ENCODE measurements at regions not wholly inside any gene's neighbourhood (a gene's known extent, or its start where the extent isn't known, plus 50 kb on each side); places are given as distances from the start of the nearest gene placed in this dataset.
"Not testable (repeated sequence)": the region's sequence is repeated elsewhere in the genome, so short reads cannot be mapped to it uniquely, and the experiment has no call there.

- no peak for DNase-seq (ENCODE audit: low spot score)
Measured at GRCh38 chr6:113351173-113351834, 505.8 kb upstream of the MARCKS start.

- DNase-seq (ENCODE audit: low spot score) = no peak
Measured at GRCh38 chr6:113352029-113352801, 504.9 kb upstream of the MARCKS start.

- no peak for DNase-seq (ENCODE audit: low spot score)
Measured at GRCh38 chr6:113352831-113353230, 504.3 kb upstream of the MARCKS start.

GRCh38 chr6:113353392-113353791, 503.8 kb upstream of the MARCKS start:
- no peak for DNase-seq (ENCODE audit: low spot score)

GRCh38 chr6:113354204-113354895, 502.8 kb upstream of the MARCKS start:
- DNase-seq (ENCODE audit: low spot score) = no peak

DNA sequence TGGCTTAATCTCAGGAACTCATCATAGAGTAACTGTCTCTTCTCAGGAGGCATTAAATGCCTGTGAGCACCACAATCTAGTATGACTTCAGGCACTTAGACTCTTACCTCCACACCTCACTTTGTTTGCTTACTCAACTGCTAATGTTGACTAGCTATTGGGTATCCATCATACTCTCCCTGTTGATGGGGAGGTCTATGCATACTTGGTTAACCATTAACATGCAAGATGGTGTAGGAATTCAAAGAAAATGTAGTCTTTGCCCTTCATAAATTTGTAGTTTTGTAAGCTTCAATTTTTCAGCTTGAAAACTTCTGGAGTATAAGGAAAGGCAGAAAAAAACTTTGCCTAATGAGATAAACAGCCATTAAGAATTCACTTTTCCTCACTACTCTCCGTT, 501.0 kb upstream of the MARCKS start:
- DNase-seq (ENCODE audit: low spot score) = no peak

DNA sequence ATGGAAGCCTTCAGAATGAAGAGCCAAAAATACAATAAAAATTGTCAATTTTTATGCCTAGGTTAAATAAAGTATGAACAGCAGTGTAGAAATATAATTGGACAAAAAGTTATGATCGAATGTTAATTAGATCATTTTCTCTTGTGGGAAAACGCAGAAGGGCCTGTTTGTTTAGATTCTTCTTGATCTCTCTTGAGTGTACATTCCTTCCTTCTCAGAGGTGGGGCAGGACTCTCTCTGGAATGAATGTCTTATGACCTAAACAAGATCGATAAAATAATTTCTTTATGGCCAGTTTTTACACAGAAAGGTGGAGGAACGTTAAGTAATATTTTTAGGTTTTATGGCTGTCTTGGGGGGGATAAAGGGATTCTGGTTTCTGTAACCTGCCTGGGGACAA, 500.1 kb upstream of the MARCKS start:
- no peak for DNase-seq (ENCODE audit: low spot score)

GRCh38 chr6:113358063-113358583, 499.0 kb upstream of the MARCKS start:
- DNase-seq (ENCODE audit: low spot score) = no peak

DNA sequence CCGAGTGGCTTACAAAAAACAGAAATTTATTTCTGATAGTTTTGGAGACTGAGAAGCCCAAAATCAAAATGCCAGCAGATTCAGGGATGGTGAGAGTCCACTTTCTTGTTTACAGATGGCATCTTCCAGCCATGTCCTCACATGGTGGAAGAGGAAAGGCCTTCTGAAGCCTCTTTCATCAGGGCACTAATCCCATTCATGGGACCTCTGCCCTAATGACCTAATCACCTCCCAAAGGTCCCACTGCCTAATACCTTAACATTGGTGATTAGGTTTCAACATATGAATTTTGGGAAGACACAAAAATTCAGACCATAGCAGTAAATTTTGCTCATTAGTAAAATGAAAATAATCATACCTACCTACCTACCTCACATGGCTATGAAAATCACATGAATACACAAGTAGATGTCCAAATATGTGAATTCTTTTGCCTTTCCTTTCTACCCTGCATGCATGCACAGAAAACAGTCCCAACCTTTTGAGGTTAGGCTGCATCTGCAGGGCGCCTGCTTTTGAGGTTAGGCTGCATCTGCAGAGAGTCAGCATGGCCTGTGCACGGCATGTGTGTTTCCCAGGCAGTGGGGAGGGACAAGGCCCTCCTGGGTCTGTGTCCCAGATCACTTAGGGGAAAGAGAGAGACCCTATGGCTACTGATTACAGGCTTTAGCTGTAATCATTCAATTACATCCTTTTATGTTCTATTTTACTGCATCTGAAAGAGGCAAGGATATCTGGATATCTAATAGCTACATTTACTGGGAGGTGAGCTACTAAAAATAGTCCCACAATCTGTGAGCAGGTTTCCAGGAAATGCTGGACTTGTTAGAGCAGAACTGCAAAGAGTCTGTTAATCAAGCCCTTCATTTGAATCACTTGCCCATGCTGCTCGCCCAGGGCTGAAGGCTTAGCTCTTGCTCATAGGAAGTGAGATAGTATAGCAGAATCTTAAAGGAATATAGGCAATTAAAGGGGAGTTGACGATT, 497.7 kb upstream of the MARCKS start:
- no peak for DNase-seq (ENCODE audit: low spot score)

- no peak for DNase-seq (ENCODE audit: low spot score)
Measured at GRCh38 chr6:113361014-113361645, 496.0 kb upstream of the MARCKS start.

- no peak for DNase-seq (ENCODE audit: low spot score)
Measured at GRCh38 chr6:113362301-113363047, 494.7 kb upstream of the MARCKS start.

- DNase-seq (ENCODE audit: low spot score) = no peak
Measured at GRCh38 chr6:113363048-113363798, 493.9 kb upstream of the MARCKS start.

GRCh38 chr6:113363866-113364265, 493.3 kb upstream of the MARCKS start:
- DNase-seq (ENCODE audit: low spot score) = no peak

GRCh38 chr6:113364766-113365165, 492.4 kb upstream of the MARCKS start:
- DNase-seq (ENCODE audit: low spot score) = no peak

DNA sequence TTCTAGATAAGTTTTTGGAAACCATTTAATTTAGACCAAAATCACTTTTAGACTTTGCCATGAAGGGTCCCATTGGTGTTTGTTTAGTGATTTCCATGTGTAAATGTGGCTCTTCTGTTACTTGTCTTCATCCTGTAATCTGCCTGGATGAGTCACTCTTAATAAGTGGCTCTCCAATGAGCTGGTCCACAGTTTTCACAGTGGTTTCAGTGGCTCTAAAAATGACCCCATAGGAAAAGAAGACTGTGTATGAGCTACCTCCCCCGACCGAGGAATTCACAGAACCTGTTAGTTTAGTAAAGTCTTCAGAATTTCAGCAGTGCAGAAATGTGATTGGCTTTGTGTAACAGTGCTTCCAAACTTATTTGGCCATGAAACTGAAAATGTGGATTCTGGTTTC, 492.0 kb upstream of the MARCKS start:
- DNase-seq (ENCODE audit: low spot score) = no peak

- DNase-seq (ENCODE audit: low spot score) = no peak
Measured at GRCh38 chr6:113366505-113366904, 490.6 kb upstream of the MARCKS start.

DNA sequence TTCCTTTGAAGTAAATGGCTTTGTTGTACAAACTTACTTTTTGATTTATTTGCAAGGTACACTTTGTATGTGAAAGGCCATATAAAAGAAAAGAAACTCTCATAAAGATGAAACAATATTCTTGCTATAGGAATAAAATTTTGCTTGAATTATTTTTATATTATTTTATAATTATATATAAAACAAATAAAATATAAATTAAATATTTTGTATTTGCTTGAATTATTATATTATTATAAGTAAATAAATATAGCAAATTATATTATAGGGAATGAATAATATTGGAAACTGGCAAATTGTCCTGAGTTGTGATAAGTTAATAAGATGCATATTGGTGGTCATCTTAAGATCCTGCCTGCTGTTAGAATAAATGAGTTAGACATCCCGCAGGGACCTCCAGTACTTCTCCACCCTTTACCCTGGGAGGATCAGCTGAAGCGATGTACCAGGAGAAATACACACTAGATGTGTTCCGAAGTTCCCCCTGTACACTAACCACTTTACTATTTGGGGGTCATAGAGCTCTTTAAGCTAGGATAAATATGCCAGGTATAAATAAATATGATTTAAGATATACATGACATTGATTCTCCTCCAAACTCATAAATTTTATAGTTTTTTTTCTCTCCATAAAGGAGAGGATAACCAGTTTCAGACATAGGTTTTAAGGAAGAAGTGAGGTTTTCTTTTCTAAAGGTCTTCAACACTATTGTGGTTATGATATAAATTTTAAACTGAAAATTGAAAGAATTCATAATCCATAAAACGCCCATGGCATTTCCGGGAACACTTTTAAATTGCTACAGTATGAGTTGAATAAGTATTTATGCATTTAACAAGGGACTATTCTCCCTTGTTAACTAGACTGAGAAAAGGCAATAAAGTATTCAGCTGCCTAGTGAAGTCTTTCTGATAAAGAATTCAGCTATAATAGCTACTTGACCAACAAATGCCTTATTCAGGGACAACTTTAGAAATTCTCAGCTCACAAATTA, 486.3 kb upstream of the MARCKS start:
- DNase-seq (ENCODE audit: low spot score) = no peak

DNA sequence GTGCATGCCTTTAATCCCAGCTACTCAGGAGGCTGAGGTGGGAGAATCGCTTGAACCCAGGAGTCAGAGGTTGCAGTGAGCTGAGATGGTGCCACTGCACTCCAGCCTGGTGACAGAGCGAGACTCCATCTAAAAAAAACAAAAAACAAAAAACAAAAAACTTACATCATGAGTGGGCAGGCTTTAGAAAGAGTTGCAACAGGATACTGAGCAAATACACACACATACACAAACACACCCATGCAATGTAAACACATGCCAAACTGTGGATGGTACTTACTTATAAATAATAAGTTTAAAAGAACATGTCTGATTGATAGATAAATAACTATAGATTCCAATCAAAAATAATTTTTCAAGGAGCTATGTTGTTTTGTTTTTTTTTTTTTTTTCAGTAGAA, 481.7 kb upstream of the MARCKS start:
- not testable (repeated sequence) for DNase-seq (ENCODE audit: low spot score)
